ENCODE measurements at regions not wholly inside any gene's neighbourhood (a gene's known extent, or its start where the extent isn't known, plus 50 kb on each side); places are given as distances from the start of the nearest gene placed in this dataset.
"Not testable (repeated sequence)": the region's sequence is repeated elsewhere in the genome, so short reads cannot be mapped to it uniquely, and the experiment has no call there.

GRCh38 chr11:3513311-3513710, 128.5 kb downstream of the ART5 start:
- DNase-seq, result not testable (repeated sequence)

GRCh38 chr11:3512751-3513150, 129.0 kb downstream of the ART5 start:
- not testable (repeated sequence) for DNase-seq

- peak; percentile 72 for DNase-seq
These were observed 129.6 kb downstream of the ART5 start for GRCh38 chr11:3512133-3512703.

GRCh38 chr11:3511416-3512132, 130.2 kb downstream of the ART5 start:
- DNase-seq, result not testable (repeated sequence)

GRCh38 chr11:3509563-3509962, 130.6 kb upstream of the ZNF195 start:
- not testable (repeated sequence) for DNase-seq

GRCh38 chr11:3499198-3499597, 120.3 kb upstream of the ZNF195 start:
- DNase-seq, result not testable (repeated sequence)

GRCh38 chr11:3498356-3498755, 119.4 kb upstream of the ZNF195 start:
- peak; percentile 21 for DNase-seq

GRCh38 chr11:3493152-3493551, 114.2 kb upstream of the ZNF195 start:
- DNase-seq, result not testable (repeated sequence)

- DNase-seq, result not testable (repeated sequence)
These were observed 109.1 kb upstream of the ZNF195 start for GRCh38 chr11:3488003-3488402.

GRCh38 chr11:3485737-3486136, 106.8 kb upstream of the ZNF195 start:
- not testable (repeated sequence) for DNase-seq

GRCh38 chr11:3476937-3477885, 98.3 kb upstream of the ZNF195 start:
- not testable (repeated sequence) for DNase-seq

GRCh38 chr11:3476084-3476936, 97.4 kb upstream of the ZNF195 start:
- not testable (repeated sequence) for DNase-seq

- not testable (repeated sequence) for DNase-seq
These were observed 90.0 kb upstream of the ZNF195 start for GRCh38 chr11:3468963-3469362.

GRCh38 chr11:3467599-3467998, 88.7 kb upstream of the ZNF195 start:
- DNase-seq, result not testable (repeated sequence)

GRCh38 chr11:3455666-3456065, 76.7 kb upstream of the ZNF195 start:
- not testable (repeated sequence) for DNase-seq

GRCh38 chr11:3454844-3455243, 75.9 kb upstream of the ZNF195 start:
- DNase-seq, result peak; percentile 44

GRCh38 chr11:3453596-3454256, 74.8 kb upstream of the ZNF195 start:
- DNase-seq, result not testable (repeated sequence)

GRCh38 chr11:3450822-3451221, 71.9 kb upstream of the ZNF195 start:
- not testable (repeated sequence) for DNase-seq

- DNase-seq, result not testable (repeated sequence)
These were observed 66.6 kb upstream of the ZNF195 start for GRCh38 chr11:3445535-3445934.

GRCh38 chr11:3444420-3444744, 65.4 kb upstream of the ZNF195 start:
- DNase-seq, result not testable (repeated sequence)

GRCh38 chr11:3443700-3444419, 64.9 kb upstream of the ZNF195 start:
- not testable (repeated sequence) for DNase-seq

Data from CD4-positive, alpha-beta T cell treated with Interferon gamma for 1 hour (primary cell).